GM18519 (cell line): ENCODE measurements at regions not wholly inside any gene's neighbourhood (a gene's known extent, or its start where the extent isn't known, plus 50 kb on each side); places are given as distances from the start of the nearest gene placed in this dataset.

Experiments used
- ATAC-seq: cut with Tn5 transposase; IDR thresholded peaks from one replicate; pipeline ENCODE4 v1.9.1; 2021; ENCODE audit warnings: mild to moderate bottlenecking, moderate library complexity; ENCODE audit not compliant: unreplicated experiment, low FRiP score

GRCh38 chr4:140281828-140282552 is 91.5 kb upstream of the SCOC start:
- no peak for ATAC-seq

- ATAC-seq: no peak
These were observed 95.9 kb upstream of the SCOC start for GRCh38 chr4:140277576-140277975.

- no peak for ATAC-seq
These were observed 101.9 kb upstream of the SCOC start for GRCh38 chr4:140271553-140271952.

GRCh38 chr4:140269369-140269768 is 104.1 kb upstream of the SCOC start:
- ATAC-seq: no peak

GRCh38 chr4:140268186-140268841 is 105.1 kb upstream of the SCOC start:
- no peak for ATAC-seq

- no peak for ATAC-seq
These were observed 105.9 kb upstream of the SCOC start for GRCh38 chr4:140267576-140267975.

- no peak for ATAC-seq
These were observed 106.4 kb upstream of the SCOC start for GRCh38 chr4:140266958-140267568.

GRCh38 chr4:140260227-140260626 is 106.2 kb upstream of the MAML3 start:
- ATAC-seq: no peak

GRCh38 chr4:140258476-140258875 is 104.5 kb upstream of the MAML3 start:
- ATAC-seq: no peak

GRCh38 chr4:140257461-140258305 is 103.7 kb upstream of the MAML3 start:
- ATAC-seq: no peak

- ATAC-seq: no peak
These were observed 103.0 kb upstream of the MAML3 start for GRCh38 chr4:140256941-140257340.

- no peak for ATAC-seq
These were observed 102.4 kb upstream of the MAML3 start for GRCh38 chr4:140256335-140256734.

- no peak for ATAC-seq
These were observed 101.9 kb upstream of the MAML3 start for GRCh38 chr4:140255927-140256326.

- no peak for ATAC-seq
These were observed 101.5 kb upstream of the MAML3 start for GRCh38 chr4:140255467-140255866.

GRCh38 chr4:140254651-140255299 is 100.8 kb upstream of the MAML3 start:
- no peak for ATAC-seq

GRCh38 chr4:140253556-140254027 is 99.6 kb upstream of the MAML3 start:
- no peak for ATAC-seq

- no peak for ATAC-seq
These were observed 99.0 kb upstream of the MAML3 start for GRCh38 chr4:140252742-140253555.

GRCh38 chr4:140252141-140252741 is 98.3 kb upstream of the MAML3 start:
- no peak for ATAC-seq

- ATAC-seq: no peak
These were observed 97.6 kb upstream of the MAML3 start for GRCh38 chr4:140251571-140251970.
